ENCODE measurements at regions not wholly inside any gene's neighbourhood (a gene's known extent, or its start where the extent isn't known, plus 50 kb on each side); places are given as distances from the start of the nearest gene placed in this dataset.

DNA sequence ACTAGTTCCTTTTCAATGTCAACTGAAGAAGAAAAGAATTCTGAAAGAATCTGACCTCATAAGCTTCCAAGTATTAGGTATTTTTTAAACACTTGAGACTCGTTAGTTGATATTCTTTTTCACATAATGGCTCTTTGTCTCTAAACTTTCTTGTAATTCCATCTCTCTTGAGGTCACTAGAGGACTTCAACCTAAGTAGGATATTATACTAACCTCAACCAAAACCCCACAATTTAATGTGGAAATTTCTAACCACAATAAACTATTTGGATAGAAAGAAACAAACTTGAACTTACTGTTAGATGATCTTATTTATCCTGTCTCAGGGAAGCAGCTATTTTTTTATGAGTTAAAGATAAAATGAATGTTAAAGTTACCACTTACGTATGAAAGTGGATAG is 206.9 kb upstream of the FSIP2 start:
- TF ChIP-seq, protein P1, sequence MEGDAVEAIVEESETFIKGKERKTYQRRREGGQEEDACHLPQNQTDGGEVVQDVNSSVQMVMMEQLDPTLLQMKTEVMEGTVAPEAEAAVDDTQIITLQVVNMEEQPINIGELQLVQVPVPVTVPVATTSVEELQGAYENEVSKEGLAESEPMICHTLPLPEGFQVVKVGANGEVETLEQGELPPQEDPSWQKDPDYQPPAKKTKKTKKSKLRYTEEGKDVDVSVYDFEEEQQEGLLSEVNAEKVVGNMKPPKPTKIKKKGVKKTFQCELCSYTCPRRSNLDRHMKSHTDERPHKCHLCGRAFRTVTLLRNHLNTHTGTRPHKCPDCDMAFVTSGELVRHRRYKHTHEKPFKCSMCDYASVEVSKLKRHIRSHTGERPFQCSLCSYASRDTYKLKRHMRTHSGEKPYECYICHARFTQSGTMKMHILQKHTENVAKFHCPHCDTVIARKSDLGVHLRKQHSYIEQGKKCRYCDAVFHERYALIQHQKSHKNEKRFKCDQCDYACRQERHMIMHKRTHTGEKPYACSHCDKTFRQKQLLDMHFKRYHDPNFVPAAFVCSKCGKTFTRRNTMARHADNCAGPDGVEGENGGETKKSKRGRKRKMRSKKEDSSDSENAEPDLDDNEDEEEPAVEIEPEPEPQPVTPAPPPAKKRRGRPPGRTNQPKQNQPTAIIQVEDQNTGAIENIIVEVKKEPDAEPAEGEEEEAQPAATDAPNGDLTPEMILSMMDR (IDR thresholded peaks at IDR 0.05; ENCODE audit: extremely low read depth in 1 of 2, insufficient read depth in 1 of 2, low read depth in 1 of 2, low read length in 2 of 2) = no peak
- TF ChIP-seq POLR2AphosphoS5 (IDR thresholded peaks at IDR 0.05; ENCODE audit: insufficient read depth, low read depth, low read length) (no peak), MYC (IDR thresholded peaks at IDR 0.05; ENCODE audit: low read depth, low read length) (no peak), POLR2A (IDR thresholded peaks at IDR 0.05; ENCODE audit: low read depth, low read length) (no peak), EZH2 (IDR thresholded peaks at IDR 0.05; ENCODE audit: borderline replicate concordance, low read depth, low read length, severe bottlenecking) (no peak), GATA2 (IDR thresholded peaks at IDR 0.05; ENCODE audit: insufficient read depth, insufficient read length, low read depth, low read length) (no peak), FOS (IDR thresholded peaks at IDR 0.05; ENCODE audit: borderline replicate concordance, insufficient read depth, low read length) (no peak), JUN (IDR thresholded peaks at IDR 0.05; ENCODE audit: borderline replicate concordance, insufficient read depth, insufficient read length, low read depth) (no peak)

Measured in endothelial cell of umbilical vein (primary cell).